Astrocyte (in vitro differentiated cells and primary cell): ENCODE measurements at regions not wholly inside any gene's neighbourhood (a gene's known extent, or its start where the extent isn't known, plus 50 kb on each side); places are given as distances from the start of the nearest gene placed in this dataset.

Experiments used
- DNase-seq: peaks from one replicate; pipeline ENCODE4 v3.0.0-alpha.2; 2010; ENCODE audit warnings: low read depth
- FAIRE-seq: peaks from 2 replicates; lab custom pipeline; 2011; peaks lifted over from hg19 to GRCh38; lab: Jason Lieb, UNC
- H2AFZ ChIP-seq: 2 replicates; pipeline ENCODE4 v1.6.0; 2012; ENCODE audit warnings: low read depth, low read length, inconsistent platforms
- H3K27ac ChIP-seq: 2 replicates; pipeline ENCODE4 v1.5.1; 2011; ENCODE audit warnings: low read depth, low read length, inconsistent platforms
- H3K27me3 ChIP-seq: 2 replicates; pipeline ENCODE4 v1.6.0; 2011; ENCODE audit warnings: low read length, inconsistent platforms; ENCODE audit not compliant: insufficient read depth
- H3K36me3 ChIP-seq: 2 replicates; pipeline ENCODE4 v1.5.1; 2011; ENCODE audit warnings: low read length, inconsistent platforms; ENCODE audit not compliant: insufficient read depth
- H3K4me1 ChIP-seq: 2 replicates; pipeline ENCODE4 v1.5.1; 2011; ENCODE audit warnings: low read length, inconsistent platforms; ENCODE audit not compliant: insufficient read depth
- H3K4me2 ChIP-seq: 2 replicates; pipeline ENCODE4 v1.6.0; 2012; ENCODE audit warnings: low read length, inconsistent platforms
- H3K4me3 ChIP-seq: 2 replicates; pipeline ENCODE4 v1.5.1; 2011; ENCODE audit warnings: low read depth, mild to moderate bottlenecking, low read length, inconsistent platforms; ENCODE audit not compliant: insufficient read depth
- H3K79me2 ChIP-seq: 2 replicates; pipeline ENCODE4 v1.6.0; 2012; ENCODE audit warnings: mild to moderate bottlenecking, low read length, inconsistent platforms; ENCODE audit not compliant: insufficient read depth
- H3K9ac ChIP-seq: 2 replicates; pipeline ENCODE4 v1.6.0; 2012; ENCODE audit warnings: mild to moderate bottlenecking, low read length, inconsistent platforms
- H3K9me3 ChIP-seq: 2 replicates; pipeline ENCODE4 v1.5.1; 2012; ENCODE audit warnings: low read depth, mild to moderate bottlenecking, low read length, inconsistent platforms; ENCODE audit not compliant: insufficient read depth
- H4K20me1 ChIP-seq: 2 replicates; pipeline ENCODE4 v1.6.0; 2012; ENCODE audit warnings: low read length, inconsistent platforms; ENCODE audit not compliant: insufficient read depth
- H3K27ac Mint-ChIP-seq: one replicate; pipeline ENCODE4 v1.8.0; 2021; ENCODE audit warnings: mild to moderate bottlenecking, mixed read lengths; ENCODE audit not compliant: unreplicated experiment
- H3K27me3 Mint-ChIP-seq: one replicate; pipeline ENCODE4 v1.8.0; 2021; ENCODE audit warnings: low read depth, mixed read lengths; ENCODE audit not compliant: unreplicated experiment
- H3K36me3 Mint-ChIP-seq: one replicate; pipeline ENCODE4 v1.8.0; 2021; ENCODE audit warnings: low read depth, mixed read lengths; ENCODE audit not compliant: unreplicated experiment
- H3K4me1 Mint-ChIP-seq: one replicate; pipeline ENCODE4 v1.8.0; 2021; ENCODE audit warnings: low read depth, mixed read lengths; ENCODE audit not compliant: unreplicated experiment
- H3K4me3 Mint-ChIP-seq: one replicate; pipeline ENCODE4 v1.8.0; 2021; ENCODE audit warnings: mild to moderate bottlenecking, moderate library complexity, mixed read lengths; ENCODE audit not compliant: unreplicated experiment
- H3K9me3 Mint-ChIP-seq: one replicate; pipeline ENCODE4 v1.8.0; 2021; ENCODE audit warnings: mild to moderate bottlenecking, mixed read lengths; ENCODE audit not compliant: unreplicated experiment
- CTCF ChIP-seq: IDR thresholded peaks from 2 replicates; pipeline ENCODE4 v1.5.1; 2011; ENCODE audit warnings: low read depth, mild to moderate bottlenecking, inconsistent platforms, low read length, moderate library complexity; ENCODE audit not compliant: insufficient read depth
- EZH2 ChIP-seq: IDR thresholded peaks from 2 replicates; pipeline ENCODE4 v1.6.1; 2012; ENCODE audit warnings: mild to moderate bottlenecking, low read length, inconsistent platforms; ENCODE audit not compliant: insufficient read depth

- Histone ChIP-seq H3K9me3 (no peaks in the 10 kb centered on the region), H3K27me3 (no peaks in the 10 kb centered on the region), H3K4me3 (no peak overlapping the region), H3K36me3 (no peaks in the 10 kb centered on the region), H3K4me2 (no peak overlapping the region), H3K9ac (no peak overlapping the region), H4K20me1 (no peaks in the 10 kb centered on the region), H3K27ac (no peak overlapping the region), H3K4me1 (no peaks in the 10 kb centered on the region), H3K79me2 (no peaks in the 10 kb centered on the region), H2AFZ (no peak overlapping the region)
- FAIRE-seq (no peak), DNase-seq (no peak)
- peaks cover 7% of the 10 kb centered on the region for H3K4me1 Mint-ChIP-seq
- TF ChIP-seq EZH2, result no peak
- TF ChIP-seq CTCF, result no peak
- no peaks in the 10 kb centered on the region for H3K27me3 Mint-ChIP-seq
- peaks cover 2% of the 10 kb centered on the region for H3K9me3 Mint-ChIP-seq
- no peak overlapping the region for H3K4me3 Mint-ChIP-seq
- no peaks in the 10 kb centered on the region for H3K36me3 Mint-ChIP-seq
- no peak overlapping the region for H3K27ac Mint-ChIP-seq
Observed at GRCh38 chr9:105883847-105884246, 189.5 kb downstream of the TMEM38B start.

- no peak overlapping the region for H2AFZ ChIP-seq
- H3K36me3 Mint-ChIP-seq, result no peaks in the 10 kb centered on the region
- no peaks in the 10 kb centered on the region for H3K79me2 ChIP-seq
- no peaks in the 10 kb centered on the region for H3K27me3 Mint-ChIP-seq
- no peaks in the 10 kb centered on the region for H3K9me3 ChIP-seq
- H3K4me3 Mint-ChIP-seq, result no peak overlapping the region
- H3K4me2 ChIP-seq, result no peak overlapping the region
- no peaks in the 10 kb centered on the region for H3K27me3 ChIP-seq
- no peak overlapping the region for H3K4me3 ChIP-seq
- H4K20me1 ChIP-seq, result no peaks in the 10 kb centered on the region
- H3K9me3 Mint-ChIP-seq, result peaks cover 2% of the 10 kb centered on the region
- H3K9ac ChIP-seq, result no peak overlapping the region
- TF ChIP-seq CTCF, result no peak
- FAIRE-seq (no peak), DNase-seq (no peak)
- no peaks in the 10 kb centered on the region for H3K4me1 ChIP-seq
- H3K27ac ChIP-seq, result no peak overlapping the region
- no peak overlapping the region for H3K27ac Mint-ChIP-seq
- peaks cover 7% of the 10 kb centered on the region for H3K4me1 Mint-ChIP-seq
- no peaks in the 10 kb centered on the region for H3K36me3 ChIP-seq
Observed at GRCh38 chr9:105884416-105884815, 190.1 kb downstream of the TMEM38B start.

- DNase-seq (no peak), FAIRE-seq (no peak)
- Histone ChIP-seq H2AFZ (no peak overlapping the region), H3K9ac (no peak overlapping the region), H3K4me1 (no peaks in the 10 kb centered on the region), H3K36me3 (no peaks in the 10 kb centered on the region), H3K4me2 (no peak overlapping the region), H3K27ac (no peak overlapping the region), H3K9me3 (no peaks in the 10 kb centered on the region), H3K4me3 (no peak overlapping the region), H4K20me1 (no peaks in the 10 kb centered on the region), H3K79me2 (no peaks in the 10 kb centered on the region), H3K27me3 (no peaks in the 10 kb centered on the region)
- Mint-ChIP-seq H3K36me3 (no peaks in the 10 kb centered on the region), H3K4me1 (peaks cover 7% of the 10 kb centered on the region), H3K27ac (no peak overlapping the region), H3K9me3 (peaks cover 2% of the 10 kb centered on the region), H3K4me3 (no peak overlapping the region), H3K27me3 (no peaks in the 10 kb centered on the region)
- TF ChIP-seq EZH2 (no peak), CTCF (no peak)
Observed at GRCh38 chr9:105886136-105886535, 191.8 kb downstream of the TMEM38B start.
